NCI-H1048 (cell line): ENCODE measurements at regions not wholly inside any gene's neighbourhood (a gene's known extent, or its start where the extent isn't known, plus 50 kb on each side); places are given as distances from the start of the nearest gene placed in this dataset.

Source experiments
- DNase-seq: peaks from one replicate; lab custom pipeline; 2025; lab: John Stamatoyannopoulos, UW

GRCh38 chr5:179427676-179428056 lies 82.4 kb upstream of the ADAMTS2 start:
- no peak for DNase-seq

GRCh38 chr5:179427032-179427675 lies 81.9 kb upstream of the ADAMTS2 start:
- no peak for DNase-seq

- no peak for DNase-seq
Observed at GRCh38 chr5:179422908-179423481, 77.7 kb upstream of the ADAMTS2 start.

- DNase-seq, result no peak
Observed at GRCh38 chr5:179422213-179422855, 77.1 kb upstream of the ADAMTS2 start.

GRCh38 chr5:179421144-179421901 lies 76.1 kb upstream of the ADAMTS2 start:
- DNase-seq, result no peak

- no peak for DNase-seq
Observed at GRCh38 chr5:179420476-179420875, 75.2 kb upstream of the ADAMTS2 start.

- DNase-seq, result no peak
Observed at GRCh38 chr5:179418972-179419371, 73.7 kb upstream of the ADAMTS2 start.

GRCh38 chr5:179417696-179418095 lies 72.4 kb upstream of the ADAMTS2 start:
- no peak for DNase-seq

GRCh38 chr5:179417016-179417415 lies 71.8 kb upstream of the ADAMTS2 start:
- no peak for DNase-seq

GRCh38 chr5:179416114-179416822 lies 71.0 kb upstream of the ADAMTS2 start:
- no peak for DNase-seq

- DNase-seq, result no peak
Observed at GRCh38 chr5:179415291-179416060, 70.2 kb upstream of the ADAMTS2 start.

GRCh38 chr5:179414459-179415261 lies 69.4 kb upstream of the ADAMTS2 start:
- no peak for DNase-seq

- DNase-seq, result no peak
Observed at GRCh38 chr5:179413711-179414458, 68.6 kb upstream of the ADAMTS2 start.

- DNase-seq, result no peak
Observed at GRCh38 chr5:179413086-179413690, 67.9 kb upstream of the ADAMTS2 start.

GRCh38 chr5:179411161-179411841 lies 66.0 kb upstream of the ADAMTS2 start:
- DNase-seq, result no peak

GRCh38 chr5:179410291-179411160 lies 65.3 kb upstream of the ADAMTS2 start:
- DNase-seq, result no peak

- DNase-seq, result no peak
Observed at GRCh38 chr5:179409806-179410205, 64.5 kb upstream of the ADAMTS2 start.

GRCh38 chr5:179408611-179409010 lies 63.4 kb upstream of the ADAMTS2 start:
- no peak for DNase-seq
